ENCODE measurements at regions not wholly inside any gene's neighbourhood (a gene's known extent, or its start where the extent isn't known, plus 50 kb on each side); places are given as distances from the start of the nearest gene placed in this dataset.

GRCh38 chr10:33093362-33093761, 135.3 kb upstream of the ITGB1 start:
- no peak overlapping the region for H3K56ac ChIP-seq (ENCODE audit: insufficient read length, low read depth, low read length)
- H2BK5ac ChIP-seq (ENCODE audit: insufficient read length, low read length): no peak overlapping the region
- no peak overlapping the region for H4K8ac ChIP-seq (replicated peaks; ENCODE audit: insufficient read length, low read depth, low read length)
- no peak overlapping the region for H4K91ac ChIP-seq (ENCODE audit: insufficient read length, low read depth, low read length)
- H2BK12ac ChIP-seq (ENCODE audit: insufficient read length, low read depth, low read length): no peak overlapping the region
- H3K9me3 ChIP-seq (ENCODE audit: control insufficient read depth, low read depth, low read length): peaks cover 12% of the 10 kb centered on the region
- Mint-ChIP-seq H3K36me3 (ENCODE audit: insufficient read depth in 1 of 3, low read depth in 3 of 3) (peaks cover 19 to 38% (median 27%) of the 10 kb centered on the region in 3 experiments), H3K27ac (no peak overlapping the region), H3K4me3 (no peak overlapping the region), H3K4me1 (peaks cover 19 to 21% of the 10 kb centered on the region in 2 experiments), H3K9me3 (peaks cover 36 to 45% of the 10 kb centered on the region in 2 experiments), H3K27me3 (ENCODE audit: low read depth) (peaks cover 3% of the 10 kb centered on the region)
- H3K4ac ChIP-seq (ENCODE audit: low read depth, low read length): no peak overlapping the region
- no peak overlapping the region for H4K5ac ChIP-seq (ENCODE audit: insufficient read length, low read depth, low read length)
- no peak overlapping the region for H2BK15ac ChIP-seq (ENCODE audit: low read depth, low read length)
- peaks cover 4% of the 10 kb centered on the region; the same call in 1 of the 2 replicates for H3K4me1 ChIP-seq (ENCODE audit: insufficient read depth, low read length)
- WGBS (ENCODE audit: extremely low coverage, insufficient read length, low lambda C conversion rate): no CpG with 5 or more reads among the region's 3 CpGs
- no peak overlapping the region for H3K9ac ChIP-seq (ENCODE audit: extremely low read depth, insufficient read length, low read length)
- no peak overlapping the region for H3K23ac ChIP-seq (ENCODE audit: insufficient read length, low read depth, low read length)
- no peak overlapping the region for H2BK20ac ChIP-seq (ENCODE audit: low read depth, low read length, poor library complexity, severe bottlenecking)
- DNase-seq: no peak
- H3K18ac ChIP-seq (ENCODE audit: insufficient read length, low read depth, low read length): no peak overlapping the region
- no peak overlapping the region for H3T11ph ChIP-seq (ENCODE audit: low read length)
- H3K27me3 ChIP-seq (ENCODE audit: insufficient read depth, low read length): no peaks in the 10 kb centered on the region
- H3K14ac ChIP-seq (ENCODE audit: insufficient read depth, low read length): no peak overlapping the region
- H3K4me2 ChIP-seq (ENCODE audit: insufficient read depth, insufficient read length, low read length): no peak overlapping the region
- H3K79me1 ChIP-seq (ENCODE audit: insufficient read depth, low read depth, low read length, poor library complexity, severe bottlenecking): no peaks in the 10 kb centered on the region
- H3K27ac ChIP-seq (ENCODE audit: insufficient read length, low read depth, low read length): no peak overlapping the region
- no peaks in the 10 kb centered on the region for H3K79me2 ChIP-seq (ENCODE audit: insufficient read depth, low read length)
- H2AK5ac ChIP-seq (ENCODE audit: insufficient read length, low read length): no peak overlapping the region
- H2BK120ac ChIP-seq (ENCODE audit: low read depth, low read length, poor library complexity, severe bottlenecking): no peak overlapping the region
- TF ChIP-seq, protein P1, sequence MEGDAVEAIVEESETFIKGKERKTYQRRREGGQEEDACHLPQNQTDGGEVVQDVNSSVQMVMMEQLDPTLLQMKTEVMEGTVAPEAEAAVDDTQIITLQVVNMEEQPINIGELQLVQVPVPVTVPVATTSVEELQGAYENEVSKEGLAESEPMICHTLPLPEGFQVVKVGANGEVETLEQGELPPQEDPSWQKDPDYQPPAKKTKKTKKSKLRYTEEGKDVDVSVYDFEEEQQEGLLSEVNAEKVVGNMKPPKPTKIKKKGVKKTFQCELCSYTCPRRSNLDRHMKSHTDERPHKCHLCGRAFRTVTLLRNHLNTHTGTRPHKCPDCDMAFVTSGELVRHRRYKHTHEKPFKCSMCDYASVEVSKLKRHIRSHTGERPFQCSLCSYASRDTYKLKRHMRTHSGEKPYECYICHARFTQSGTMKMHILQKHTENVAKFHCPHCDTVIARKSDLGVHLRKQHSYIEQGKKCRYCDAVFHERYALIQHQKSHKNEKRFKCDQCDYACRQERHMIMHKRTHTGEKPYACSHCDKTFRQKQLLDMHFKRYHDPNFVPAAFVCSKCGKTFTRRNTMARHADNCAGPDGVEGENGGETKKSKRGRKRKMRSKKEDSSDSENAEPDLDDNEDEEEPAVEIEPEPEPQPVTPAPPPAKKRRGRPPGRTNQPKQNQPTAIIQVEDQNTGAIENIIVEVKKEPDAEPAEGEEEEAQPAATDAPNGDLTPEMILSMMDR (conservative IDR thresholded peaks at IDR 0.05): no peak
- H2AFZ ChIP-seq (ENCODE audit: low read length): no peak overlapping the region
- H3K23me2 ChIP-seq (ENCODE audit: insufficient read length, low read depth, low read length, poor library complexity, severe bottlenecking): no peaks in the 10 kb centered on the region
- H4K20me1 ChIP-seq (ENCODE audit: control insufficient read depth, insufficient read depth, insufficient read length): no peaks in the 10 kb centered on the region

All from H9 (cell line).